ENCODE measurements at regions not wholly inside any gene's neighbourhood (a gene's known extent, or its start where the extent isn't known, plus 50 kb on each side); places are given as distances from the start of the nearest gene placed in this dataset.
A peak's percentile ranks its signal among the peaks of the same experiment; 100 is the strongest.

- ATAC-seq (no peak), DNase-seq (ENCODE audit: low spot score) (no peak)
- Histone ChIP-seq H3K36me3 (ENCODE audit: insufficient read depth) (no peaks in the 10 kb centered on the region), H3K79me2 (replicated peaks; ENCODE audit: insufficient read depth) (no peaks in the 10 kb centered on the region), H3F3A (replicated peaks; ENCODE audit: low read depth) (peaks cover 6% of the 10 kb centered on the region; the same call in 1 of the 2 replicates), H3K27ac (ENCODE audit: low read depth) (no peak overlapping the region), H3K27me3 (ENCODE audit: insufficient read depth) (peaks cover 90% of the 10 kb centered on the region), H2AFZ (no peak overlapping the region), H3K9me2 (ENCODE audit: insufficient read depth) (no peaks in the 10 kb centered on the region), H4K20me1 (replicated peaks; ENCODE audit: insufficient read depth) (no peaks in the 10 kb centered on the region), H3K4me1 (ENCODE audit: insufficient read depth) (peaks cover 37% of the 10 kb centered on the region; the same call in 1 of the 2 replicates), H3K4me3 (no peak overlapping the region), H3K4me2 (peak overlapping the region; percentile 85; the same call in 1 of the 2 replicates)
- no peak for TF ChIP-seq ETS1 (IDR thresholded peaks at IDR 0.05)
- TF ChIP-seq POLR2AphosphoS5 (IDR thresholded peaks at IDR 0.05; ENCODE audit: low read depth), result no peak
- no peak for TF ChIP-seq ZNF114 (CRISPR knock-in tag; IDR thresholded peaks at IDR 0.05)
- TF ChIP-seq EZH2phosphoT487 (IDR thresholded peaks at IDR 0.05; ENCODE audit: unreplicated experiment), result no peak
- TF ChIP-seq NANOG (IDR thresholded peaks at IDR 0.05; ENCODE audit: borderline replicate concordance), result no peak
- no peak for TF ChIP-seq JUNB (IDR thresholded peaks at IDR 0.05; ENCODE audit: unreplicated experiment)
- no peak for TF ChIP-seq CREB1 (CRISPR knock-in tag; IDR thresholded peaks at IDR 0.05; ENCODE audit: low read depth)
- no peak for TF ChIP-seq EZH2 (IDR thresholded peaks at IDR 0.05; ENCODE audit: low read depth, unreplicated experiment)
- no peak for TF ChIP-seq CTCF (conservative IDR thresholded peaks at IDR 0.05; ENCODE audit: low read depth in 2 of 2)
- TF ChIP-seq STAT1 (IDR thresholded peaks at IDR 0.05; ENCODE audit: unreplicated experiment), result no peak
- peaks cover 37% of the 10 kb centered on the region for H3K4me1 Mint-ChIP-seq
- H3K27ac Mint-ChIP-seq, result no peak overlapping the region
- H3K4me3 Mint-ChIP-seq, result peak overlapping the region; percentile 63; the same call in 2 of the 3 replicates
- H3K36me3 Mint-ChIP-seq (ENCODE audit: low read depth), result peaks cover 5% of the 10 kb centered on the region; the same call in 2 of the 3 replicates
- peaks cover 73% of the 10 kb centered on the region for H3K27me3 Mint-ChIP-seq (ENCODE audit: insufficient read depth, low read depth, poor library complexity)
- peaks cover 7% of the 10 kb centered on the region for H3K9me3 Mint-ChIP-seq
These were observed 69.1 kb downstream of the FOXD1 start for GRCh38 chr5:73379435-73379834.

- H3K4me3 ChIP-seq, result no peak overlapping the region
- peaks cover 66% of the 10 kb centered on the region for H3K27me3 Mint-ChIP-seq (ENCODE audit: insufficient read depth, low read depth, poor library complexity)
- H2AFZ ChIP-seq, result no peak overlapping the region
- H3K27ac ChIP-seq (ENCODE audit: low read depth), result no peak overlapping the region
- peaks cover 84% of the 10 kb centered on the region for H3K27me3 ChIP-seq (ENCODE audit: insufficient read depth)
- peaks cover under 1% of the 10 kb centered on the region; the same call in 2 of the 3 replicates for H3K9me3 Mint-ChIP-seq
- no peak overlapping the region for H3K4me2 ChIP-seq
- no peaks in the 10 kb centered on the region for H3K9me2 ChIP-seq (ENCODE audit: insufficient read depth)
- H4K20me1 ChIP-seq (replicated peaks; ENCODE audit: insufficient read depth), result no peaks in the 10 kb centered on the region
- no peak overlapping the region; the same call in 2 of the 3 replicates for H3K4me3 Mint-ChIP-seq
- H3F3A ChIP-seq (replicated peaks; ENCODE audit: low read depth), result peaks cover 6% of the 10 kb centered on the region; the same call in 1 of the 2 replicates
- no peaks in the 10 kb centered on the region for H3K36me3 Mint-ChIP-seq (ENCODE audit: low read depth)
- H3K36me3 ChIP-seq (ENCODE audit: insufficient read depth), result no peaks in the 10 kb centered on the region
- peaks cover 36% of the 10 kb centered on the region for H3K4me1 Mint-ChIP-seq
- H3K4me1 ChIP-seq (ENCODE audit: insufficient read depth), result peaks cover 37% of the 10 kb centered on the region; the same call in 1 of the 2 replicates
- H3K27ac Mint-ChIP-seq, result no peak overlapping the region
- no peaks in the 10 kb centered on the region for H3K79me2 ChIP-seq (replicated peaks; ENCODE audit: insufficient read depth)
- no peak for DNase-seq (ENCODE audit: low spot score)
- ATAC-seq, result no peak
- TF ChIP-seq NANOG (IDR thresholded peaks at IDR 0.05; ENCODE audit: borderline replicate concordance) (no peak), ETS1 (IDR thresholded peaks at IDR 0.05) (no peak), STAT1 (IDR thresholded peaks at IDR 0.05; ENCODE audit: unreplicated experiment) (no peak), EZH2phosphoT487 (IDR thresholded peaks at IDR 0.05; ENCODE audit: unreplicated experiment) (no peak), ZNF462 (CRISPR knock-in tag; IDR thresholded peaks at IDR 0.05) (no peak)
These were observed 69.8 kb downstream of the FOXD1 start for GRCh38 chr5:73378765-73379164.
